ENCODE measurements at regions not wholly inside any gene's neighbourhood (a gene's known extent, or its start where the extent isn't known, plus 50 kb on each side); places are given as distances from the start of the nearest gene placed in this dataset.

DNA sequence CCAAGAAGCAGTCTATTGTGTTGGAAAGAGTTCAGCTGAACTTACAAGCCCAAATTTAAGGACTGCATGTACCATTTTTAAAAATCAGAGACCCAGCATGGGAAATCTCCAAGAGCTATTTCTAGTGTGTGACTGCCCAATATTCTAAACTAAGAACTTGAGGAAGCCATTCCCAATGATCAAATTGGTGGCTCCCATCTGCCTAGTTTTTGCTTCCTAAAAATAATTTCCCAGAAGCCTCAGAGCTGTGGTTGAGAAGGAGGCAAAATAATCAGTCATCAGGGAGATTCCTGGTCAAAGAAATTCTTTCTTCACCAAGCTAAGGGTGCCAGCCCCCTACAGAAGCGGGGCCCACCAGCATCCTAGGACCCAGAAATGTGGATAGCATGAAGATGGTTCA, 176.1 kb upstream of the CDH5 start:
- TF ChIP-seq EZH2 (IDR thresholded peaks at IDR 0.05) (no peak), POLR2AphosphoS5 (IDR thresholded peaks at IDR 0.05; ENCODE audit: borderline replicate concordance, low read depth, low read length) (no peak)
